NCI-H460 (cell line): ENCODE measurements at regions not wholly inside any gene's neighbourhood (a gene's known extent, or its start where the extent isn't known, plus 50 kb on each side); places are given as distances from the start of the nearest gene placed in this dataset.
A peak's percentile ranks its signal among the peaks of the same experiment; 100 is the strongest.

Experiments
- DNase-seq: peaks from one replicate; pipeline ENCODE4 v3.0.0-alpha.2; 2016; ENCODE audit warnings: low read depth; ENCODE audit errors: extremely low read depth

- DNase-seq: no peak
These were observed 114.3 kb downstream of the ASCL4 start for GRCh38 chr12:107888789-107889188.

GRCh38 chr12:107891967-107892366 lies 117.5 kb downstream of the ASCL4 start:
- DNase-seq: peak; percentile 18

- DNase-seq: no peak
These were observed 120.1 kb downstream of the ASCL4 start for GRCh38 chr12:107894589-107894988.

GRCh38 chr12:107895966-107896365 lies 121.5 kb downstream of the ASCL4 start:
- DNase-seq: no peak

- DNase-seq: no peak
These were observed 126.1 kb downstream of the ASCL4 start for GRCh38 chr12:107900588-107900987.

- peak; percentile 61 for DNase-seq
These were observed 129.0 kb downstream of the ASCL4 start for GRCh38 chr12:107903341-107904061.

GRCh38 chr12:107906707-107907106 lies 132.2 kb downstream of the ASCL4 start:
- no peak for DNase-seq

- peak; percentile 36 for DNase-seq
These were observed 138.0 kb downstream of the ASCL4 start for GRCh38 chr12:107912421-107913004.

- no peak for DNase-seq
These were observed 140.0 kb downstream of the ASCL4 start for GRCh38 chr12:107914460-107914977.

GRCh38 chr12:107917912-107918800 lies 143.7 kb downstream of the ASCL4 start:
- DNase-seq: peak; percentile 18

GRCh38 chr12:107921062-107921461 lies 146.6 kb downstream of the ASCL4 start:
- no peak for DNase-seq

- DNase-seq: no peak
These were observed 150.6 kb downstream of the ASCL4 start for GRCh38 chr12:107925125-107925524.

- DNase-seq: peak; percentile 40
These were observed 154.9 kb downstream of the ASCL4 start for GRCh38 chr12:107929436-107929835.

GRCh38 chr12:107931761-107932160 lies 157.3 kb downstream of the ASCL4 start:
- no peak for DNase-seq

- DNase-seq: no peak
These were observed 163.9 kb downstream of the ASCL4 start for GRCh38 chr12:107938446-107938845.

GRCh38 chr12:107948391-107948945 lies 174.0 kb downstream of the ASCL4 start:
- no peak for DNase-seq

- DNase-seq: no peak
These were observed 176.5 kb downstream of the ASCL4 start for GRCh38 chr12:107951024-107951423.

GRCh38 chr12:107955966-107956643 lies 173.0 kb upstream of the WSCD2 start:
- DNase-seq: no peak

- no peak for DNase-seq
These were observed 171.6 kb upstream of the WSCD2 start for GRCh38 chr12:107957459-107957858.

- DNase-seq: no peak
These were observed 165.5 kb upstream of the WSCD2 start for GRCh38 chr12:107963635-107964034.
